Superior temporal gyrus (tissue), 1 donor: ENCODE measurements at regions not wholly inside any gene's neighbourhood (a gene's known extent, or its start where the extent isn't known, plus 50 kb on each side); places are given as distances from the start of the nearest gene placed in this dataset.
A peak's percentile ranks its signal among the peaks of the same experiment; 100 is the strongest.

Experiments
- DNase-seq: peaks from one replicate; pipeline ENCODE4 v3.0.0-alpha.2; 2016; ENCODE audit errors: extremely low spot score

- no peak for DNase-seq
Observed at GRCh38 chr6:24987446-24988115, 51.8 kb upstream of the RIPOR2 start.

- no peak for DNase-seq
Observed at GRCh38 chr6:24988562-24988961, 52.8 kb upstream of the RIPOR2 start.

- DNase-seq = no peak
Observed at GRCh38 chr6:24990236-24990845, 54.6 kb upstream of the RIPOR2 start.

GRCh38 chr6:24990944-24991809, 55.4 kb upstream of the RIPOR2 start:
- DNase-seq = no peak

- DNase-seq = no peak
Observed at GRCh38 chr6:24991810-24992467, 56.2 kb upstream of the RIPOR2 start.

- DNase-seq = no peak
Observed at GRCh38 chr6:24994812-24995211, 59.1 kb upstream of the RIPOR2 start.

GRCh38 chr6:24995270-24995669, 59.5 kb upstream of the RIPOR2 start:
- no peak for DNase-seq

- no peak for DNase-seq
Observed at GRCh38 chr6:24996269-24996836, 60.6 kb upstream of the RIPOR2 start.

- DNase-seq = no peak
Observed at GRCh38 chr6:24997231-24997630, 61.5 kb upstream of the RIPOR2 start.

GRCh38 chr6:24997905-24998304, 62.1 kb upstream of the RIPOR2 start:
- DNase-seq = no peak

- DNase-seq = no peak
Observed at GRCh38 chr6:25002326-25003091, 66.7 kb upstream of the RIPOR2 start.

- no peak for DNase-seq
Observed at GRCh38 chr6:25004357-25004756, 68.6 kb upstream of the RIPOR2 start.

- no peak for DNase-seq
Observed at GRCh38 chr6:25005010-25005409, 69.2 kb upstream of the RIPOR2 start.

- no peak for DNase-seq
Observed at GRCh38 chr6:25006075-25006474, 70.3 kb upstream of the RIPOR2 start.

- peak; percentile 33 for DNase-seq
Observed at GRCh38 chr6:25006565-25007001, 70.8 kb upstream of the RIPOR2 start.

GRCh38 chr6:25007269-25007699, 71.5 kb upstream of the RIPOR2 start:
- no peak for DNase-seq

GRCh38 chr6:25008707-25009392, 73.1 kb upstream of the RIPOR2 start:
- no peak for DNase-seq

- no peak for DNase-seq
Observed at GRCh38 chr6:25009393-25009710, 73.6 kb upstream of the RIPOR2 start.

GRCh38 chr6:25010176-25010575, 74.4 kb upstream of the RIPOR2 start:
- no peak for DNase-seq

- DNase-seq = no peak
Observed at GRCh38 chr6:25010902-25011625, 75.3 kb upstream of the RIPOR2 start.
